OCI-LY1 (cell line): ENCODE measurements at regions not wholly inside any gene's neighbourhood (a gene's known extent, or its start where the extent isn't known, plus 50 kb on each side); places are given as distances from the start of the nearest gene placed in this dataset.

Experiments used
- H2AFZ ChIP-seq: fragments of 200-600 bp; sonication (generic), shearing (Covaris generic); 2 replicates; pipeline ENCODE4 v1.6.0; 2014; ENCODE audit warnings: antibody characterized with exemption, mild to moderate bottlenecking, low read length
- H3F3A ChIP-seq: fragments of 200-600 bp; sonication (generic), shearing (Covaris generic); 2 replicates; pipeline ENCODE4 v1.6.0; 2014; ENCODE audit warnings: mild to moderate bottlenecking, antibody characterized with exemption, low read length, moderate library complexity; ENCODE audit not compliant: insufficient read depth
- H3K27ac ChIP-seq: fragments of 200-600 bp; sonication (generic); 2 replicates; pipeline ENCODE4 v1.5.1; 2014; ENCODE audit warnings: low read length, mixed run types, mild to moderate bottlenecking, low read depth; ENCODE audit not compliant: poor library complexity, severe bottlenecking
- H3K27me3 ChIP-seq: fragments of 200-600 bp; sonication (generic); 2 replicates; pipeline ENCODE4 v1.6.0; 2014; ENCODE audit warnings: antibody characterized with exemption, mild to moderate bottlenecking, low read length, moderate library complexity; ENCODE audit not compliant: insufficient read depth
- H3K36me3 ChIP-seq: fragments of 200-600 bp; sonication (generic); 2 replicates; pipeline ENCODE4 v1.6.1; 2014; ENCODE audit warnings: mild to moderate bottlenecking, antibody characterized with exemption, low read length, moderate library complexity, mixed read lengths; ENCODE audit not compliant: insufficient read depth
- H3K4me1 ChIP-seq: fragments of 200-600 bp; sonication (generic); 2 replicates; pipeline ENCODE4 v1.5.1; 2014; ENCODE audit warnings: mild to moderate bottlenecking, low read length, moderate library complexity; ENCODE audit not compliant: insufficient read depth, severe bottlenecking
- H3K4me2 ChIP-seq: fragments of 200-600 bp; sonication (generic), shearing (Covaris generic); 2 replicates; pipeline ENCODE4 v1.6.1; 2014; ENCODE audit warnings: low read length
- H3K4me3 ChIP-seq: fragments of 200-600 bp; sonication (generic); 2 replicates; pipeline ENCODE4 v1.5.1; 2014; ENCODE audit warnings: low read length, low read depth, mild to moderate bottlenecking, mixed read lengths; ENCODE audit not compliant: poor library complexity, severe bottlenecking
- H3K79me2 ChIP-seq: fragments of 200-600 bp; shearing (Covaris generic); 2 replicates; pipeline ENCODE4 v1.6.1; 2016; ENCODE audit warnings: mixed run types, low read length, mixed read lengths; ENCODE audit not compliant: insufficient read depth
- H3K9ac ChIP-seq: fragments of 200-600 bp; sonication (generic), shearing (Covaris generic); 2 replicates; pipeline ENCODE4 v1.6.1; 2014; ENCODE audit warnings: mild to moderate bottlenecking, low read length, mixed read lengths
- H3K9me2 ChIP-seq: fragments of 200-600 bp; sonication (generic), shearing (Covaris generic); 2 replicates; pipeline ENCODE4 v1.6.1; 2014; ENCODE audit warnings: low read depth, mild to moderate bottlenecking, low read length, mixed read lengths
- H3K9me3 ChIP-seq: fragments of 200-600 bp; shearing (Covaris generic); 2 replicates; pipeline ENCODE4 v1.6.1; 2014; ENCODE audit warnings: low read length, mixed read lengths
- H4K20me1 ChIP-seq: fragments of 200-600 bp; sonication (generic), shearing (Covaris generic); 2 replicates; pipeline ENCODE4 v1.6.0; 2016; ENCODE audit warnings: mild to moderate bottlenecking, low read length; ENCODE audit not compliant: insufficient read depth
- EZH2 ChIP-seq: fragments of 200-600 bp; sonication (generic), shearing (Covaris generic); IDR thresholded peaks from 2 replicates; pipeline ENCODE4 v1.8.0; 2017; ENCODE audit warnings: borderline replicate concordance, mixed run types, mild to moderate bottlenecking, antibody characterized with exemption, low read length, moderate library complexity, mixed read lengths
- TF ChIP-seq, protein P1 (sequence below): fragments of 200-600 bp; sonication (generic), shearing (Covaris generic); IDR thresholded peaks from 2 replicates; pipeline ENCODE4 v1.5.1; 2017; ENCODE audit warnings: mild to moderate bottlenecking, antibody characterized with exemption, low read length, moderate library complexity, mixed read lengths

DNA sequence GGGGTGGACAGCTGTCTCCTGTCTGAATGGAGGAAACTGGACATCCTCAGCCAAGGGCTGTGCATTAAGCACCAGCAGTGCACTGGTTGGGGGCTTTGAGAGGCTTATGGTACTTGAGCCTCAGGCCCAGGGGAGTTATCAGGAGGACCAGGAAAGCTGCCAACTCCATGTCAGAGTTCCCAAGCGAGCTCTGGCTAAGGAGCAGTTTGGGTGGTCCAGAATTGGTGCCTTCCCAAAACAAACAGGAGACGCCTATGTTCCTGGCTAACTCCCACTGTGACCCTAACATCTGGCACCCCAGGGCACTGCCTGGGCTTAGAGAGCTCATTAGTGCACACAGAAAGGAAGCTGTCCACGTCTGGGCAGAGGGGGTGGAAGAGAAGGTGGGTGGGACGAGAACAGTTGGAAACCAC, 408.6 kb upstream of the NPVF start:
- Histone ChIP-seq H4K20me1 (no peaks in the 10 kb centered on the region), H3K9me2 (no peaks in the 10 kb centered on the region), H3K4me1 (no peaks in the 10 kb centered on the region), H3K27ac (no peak overlapping the region), H3F3A (no peaks in the 10 kb centered on the region), H3K4me2 (no peak overlapping the region), H3K9me3 (no peaks in the 10 kb centered on the region), H3K9ac (no peak overlapping the region), H3K27me3 (no peaks in the 10 kb centered on the region), H3K36me3 (no peaks in the 10 kb centered on the region), H2AFZ (no peak overlapping the region), H3K4me3 (no peak overlapping the region), H3K79me2 (no peaks in the 10 kb centered on the region)
- TF ChIP-seq, protein P1, sequence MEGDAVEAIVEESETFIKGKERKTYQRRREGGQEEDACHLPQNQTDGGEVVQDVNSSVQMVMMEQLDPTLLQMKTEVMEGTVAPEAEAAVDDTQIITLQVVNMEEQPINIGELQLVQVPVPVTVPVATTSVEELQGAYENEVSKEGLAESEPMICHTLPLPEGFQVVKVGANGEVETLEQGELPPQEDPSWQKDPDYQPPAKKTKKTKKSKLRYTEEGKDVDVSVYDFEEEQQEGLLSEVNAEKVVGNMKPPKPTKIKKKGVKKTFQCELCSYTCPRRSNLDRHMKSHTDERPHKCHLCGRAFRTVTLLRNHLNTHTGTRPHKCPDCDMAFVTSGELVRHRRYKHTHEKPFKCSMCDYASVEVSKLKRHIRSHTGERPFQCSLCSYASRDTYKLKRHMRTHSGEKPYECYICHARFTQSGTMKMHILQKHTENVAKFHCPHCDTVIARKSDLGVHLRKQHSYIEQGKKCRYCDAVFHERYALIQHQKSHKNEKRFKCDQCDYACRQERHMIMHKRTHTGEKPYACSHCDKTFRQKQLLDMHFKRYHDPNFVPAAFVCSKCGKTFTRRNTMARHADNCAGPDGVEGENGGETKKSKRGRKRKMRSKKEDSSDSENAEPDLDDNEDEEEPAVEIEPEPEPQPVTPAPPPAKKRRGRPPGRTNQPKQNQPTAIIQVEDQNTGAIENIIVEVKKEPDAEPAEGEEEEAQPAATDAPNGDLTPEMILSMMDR = no peak
- TF ChIP-seq EZH2 = no peak

DNA sequence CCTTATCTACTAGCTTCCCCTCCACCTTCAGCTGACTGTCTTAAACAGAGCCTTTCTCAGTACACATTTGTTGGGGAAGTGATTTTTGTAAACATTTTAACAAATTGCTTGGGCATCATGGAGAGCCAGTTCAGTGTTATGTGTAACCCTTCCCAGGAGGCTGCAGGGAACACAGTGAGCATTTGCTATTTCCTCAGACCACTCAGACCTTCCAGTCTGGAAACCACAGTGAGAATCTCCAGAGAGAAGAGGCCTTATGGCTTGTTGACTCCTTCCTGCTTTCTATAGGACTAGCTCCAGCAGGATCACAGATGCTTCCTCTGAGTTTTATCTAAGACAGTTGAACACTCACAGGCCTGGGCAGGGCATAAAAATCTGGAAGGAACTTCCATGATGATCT, 409.8 kb upstream of the NPVF start:
- no peaks in the 10 kb centered on the region for H3K36me3 ChIP-seq
- H4K20me1 ChIP-seq = no peaks in the 10 kb centered on the region
- no peak overlapping the region for H3K9ac ChIP-seq
- no peaks in the 10 kb centered on the region for H3K27me3 ChIP-seq
- no peaks in the 10 kb centered on the region for H3F3A ChIP-seq
- no peak overlapping the region for H3K27ac ChIP-seq
- no peaks in the 10 kb centered on the region for H3K9me2 ChIP-seq
- H3K79me2 ChIP-seq = no peaks in the 10 kb centered on the region
- no peaks in the 10 kb centered on the region for H3K9me3 ChIP-seq
- no peak overlapping the region for H2AFZ ChIP-seq
- TF ChIP-seq EZH2 = no peak
- TF ChIP-seq, protein P1 = no peak
- no peak overlapping the region for H3K4me3 ChIP-seq
- no peaks in the 10 kb centered on the region for H3K4me1 ChIP-seq
- H3K4me2 ChIP-seq = no peak overlapping the region

DNA sequence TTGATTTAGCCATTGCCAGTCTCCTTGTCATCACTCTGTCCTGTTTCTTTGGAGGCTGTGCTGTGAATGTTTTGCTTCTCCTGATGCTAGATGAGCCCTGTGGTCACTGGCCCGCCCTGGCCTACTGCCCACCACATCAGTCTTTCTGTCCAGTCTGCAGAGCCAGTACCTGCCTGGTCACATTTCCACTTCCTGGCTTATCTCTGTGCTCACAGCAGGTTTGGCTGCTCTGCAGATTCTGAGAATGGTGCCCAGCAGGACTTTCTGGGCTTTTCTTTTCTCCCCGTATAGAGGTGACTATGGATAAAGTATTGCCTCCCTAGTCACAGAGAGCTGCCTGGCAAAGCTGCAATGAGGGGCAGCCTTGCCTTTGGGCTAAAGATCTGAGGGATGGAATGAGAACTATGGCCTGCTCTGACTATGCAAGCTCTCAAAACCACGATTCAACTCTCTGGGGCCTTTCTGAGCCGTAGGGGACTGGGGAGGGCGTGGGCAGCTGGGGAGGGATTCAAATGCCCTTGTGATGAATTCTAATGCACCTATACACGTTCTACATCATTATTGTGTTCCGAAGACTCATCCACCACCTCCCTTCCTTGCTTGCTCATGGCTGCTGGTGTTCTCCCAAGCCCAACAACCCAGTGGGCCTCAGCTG, 410.4 kb upstream of the NPVF start:
- no peak overlapping the region for H3K9ac ChIP-seq
- no peak overlapping the region for H2AFZ ChIP-seq
- H4K20me1 ChIP-seq = no peaks in the 10 kb centered on the region
- TF ChIP-seq EZH2 = no peak
- TF ChIP-seq, protein P1 = no peak
- no peaks in the 10 kb centered on the region for H3K4me1 ChIP-seq
- H3F3A ChIP-seq = no peaks in the 10 kb centered on the region
- no peak overlapping the region for H3K4me2 ChIP-seq
- H3K79me2 ChIP-seq = no peaks in the 10 kb centered on the region
- H3K36me3 ChIP-seq = no peaks in the 10 kb centered on the region
- H3K27me3 ChIP-seq = no peaks in the 10 kb centered on the region
- H3K4me3 ChIP-seq = no peak overlapping the region
- no peaks in the 10 kb centered on the region for H3K9me3 ChIP-seq
- no peak overlapping the region for H3K27ac ChIP-seq
- no peaks in the 10 kb centered on the region for H3K9me2 ChIP-seq
